Sigmoid colon (tissue), 6 donors: ENCODE measurements at regions not wholly inside any gene's neighbourhood (a gene's known extent, or its start where the extent isn't known, plus 50 kb on each side); places are given as distances from the start of the nearest gene placed in this dataset.

Source experiments
- DNase-seq: peaks from one replicate; pipeline ENCODE4 v3.0.0-alpha.2; 2019
- H3K27ac ChIP-seq, 4 donors: fragments of 200-600 bp; sonication (generic); one replicate each; pipeline ENCODE4 v1.5.1; 2016 to 2019; ENCODE audit warnings: mild to moderate bottlenecking in 1 of 4
- H3K27me3 ChIP-seq, 3 donors: fragments of 200-600 bp; sonication (generic); one replicate each; pipeline ENCODE4 v1.5.1; 2019; ENCODE audit warnings: mild to moderate bottlenecking in 1 of 3
- H3K36me3 ChIP-seq, 4 donors: fragments of 200-600 bp; sonication (generic); one replicate each; pipeline ENCODE4 v1.5.1; 2016 to 2019
- H3K4me1 ChIP-seq, 4 donors: fragments of 200-600 bp; sonication (generic); one replicate each; pipeline ENCODE4 v1.5.1; 2017 to 2019
- H3K4me3 ChIP-seq, 4 donors: fragments of 200-600 bp; sonication (generic); one replicate each; pipeline ENCODE4 v1.5.1; 2017 to 2019; ENCODE audit warnings: mild to moderate bottlenecking in 2 of 4, moderate library complexity in 1 of 4
- H3K9me3 ChIP-seq, 4 donors: fragments of 200-600 bp in 3 of 4; sonication (generic) in 3 of 4; one replicate each; pipeline versions ENCODE4 v1.5.1 to v1.6.1; 2013 to 2019
- CTCF ChIP-seq, 4 experiments: fragments of 450-650 bp in 3 of 4; fragments of 200-600 bp in 1 of 4; IDR thresholded peaks; one replicate each; pipeline ENCODE4 v1.5.1; 2016 to 2019; ENCODE audit warnings: antibody characterized with exemption in 4 of 4, mild to moderate bottlenecking in 3 of 4, moderate library complexity in 2 of 4
- EP300 ChIP-seq, 4 donors: sonication (generic); formaldehyde crosslinking; IDR thresholded peaks; one replicate each; pipeline ENCODE4 v1.6.1; 2017; ENCODE audit warnings: antibody characterized with exemption in 4 of 4
- POLR2A ChIP-seq, 2 donors: fragments of 450-650 bp; IDR thresholded peaks; one replicate each; pipeline ENCODE4 v1.6.1; 2016; ENCODE audit warnings: antibody characterized with exemption in 2 of 2, mild to moderate bottlenecking in 2 of 2, moderate library complexity in 2 of 2
- POLR2AphosphoS5 ChIP-seq, 4 donors: sonication (generic); formaldehyde crosslinking; IDR thresholded peaks; one replicate each; pipeline ENCODE4 v1.6.1; 2017; ENCODE audit warnings: antibody characterized with exemption in 4 of 4
- WGBS, 2 donors: extraction: QIAGEN DNeasy Blood & Tissue Kit; methylation state at CpG; one replicate each; pipeline ENCODE4 v1.1.7; 2013; 5-methylcytosine and 5-hydroxymethylcytosine counted together
- intact Hi-C: fragments of 100-400 bp; cut with DNase I; formaldehyde crosslinking; loops from one replicate; pipeline ENCODE4 v1.15.1; 2023
- donor health status: healthy with polysubstance abuse.
- donor health status: healthy.

DNA sequence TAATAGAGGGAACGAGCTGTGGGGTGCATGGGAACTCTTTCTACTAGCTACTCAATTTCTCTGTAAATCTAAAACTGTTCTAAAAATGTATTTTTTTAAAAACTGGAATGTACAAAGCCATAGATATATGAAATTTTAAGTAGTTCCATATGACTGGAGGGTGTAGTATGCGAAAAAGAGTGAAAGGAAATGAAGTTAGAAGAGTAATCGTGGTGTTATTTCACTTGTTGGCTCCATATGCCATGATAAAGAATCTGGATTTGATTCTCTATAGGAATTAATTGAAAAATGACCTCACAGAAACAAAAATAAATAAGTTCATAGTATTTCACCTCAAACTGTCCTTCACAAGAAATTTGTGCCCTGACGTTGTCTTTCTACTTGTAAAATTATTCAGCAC, 500.2 kb downstream of the TENT5A start:
- no peak for TF ChIP-seq POLR2A (IDR thresholded peaks at IDR 0.05)
- TF ChIP-seq EP300 (IDR thresholded peaks at IDR 0.05): no peak
- TF ChIP-seq CTCF (IDR thresholded peaks at IDR 0.05): no peak
- no peak for TF ChIP-seq POLR2AphosphoS5 (IDR thresholded peaks at IDR 0.05)
- Histone ChIP-seq H3K36me3 (no peaks in the 10 kb centered on the region), H3K27ac (no peak overlapping the region), H3K27me3 (no peaks in the 10 kb centered on the region), H3K9me3 (no peaks in the 10 kb centered on the region), H3K4me3 (no peak overlapping the region), H3K4me1 (no peaks in the 10 kb centered on the region)
- no peak for DNase-seq
- intact Hi-C loops: no loop called here
- 80 to 81% methylated on average over 4 of the region's 4 CpGs for whole genome bisulfite sequencing, 2 donors

DNA sequence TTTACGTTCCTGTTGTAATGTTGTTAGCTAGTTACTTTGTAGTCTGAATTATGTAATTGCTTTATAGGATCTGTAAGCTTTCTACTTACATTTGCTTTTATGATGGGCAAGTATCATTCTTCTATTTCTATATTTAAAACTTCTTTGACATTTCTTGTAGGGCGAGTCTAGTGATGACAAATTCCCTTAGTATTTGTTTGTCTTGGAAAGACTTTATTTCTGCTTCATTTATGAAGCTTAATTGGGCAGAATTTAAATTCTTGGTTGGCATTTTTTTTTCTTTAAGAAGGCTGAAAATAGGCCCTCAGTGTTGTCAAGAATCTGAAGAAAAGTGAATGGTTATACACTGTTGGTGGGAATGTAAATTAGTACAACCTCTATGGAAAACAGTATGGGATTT, 506.3 kb downstream of the TENT5A start:
- H3K4me1 ChIP-seq: no peaks in the 10 kb centered on the region
- no peak for DNase-seq
- no peaks in the 10 kb centered on the region for H3K36me3 ChIP-seq
- TF ChIP-seq POLR2A (IDR thresholded peaks at IDR 0.05): no peak
- no peak for TF ChIP-seq POLR2AphosphoS5 (IDR thresholded peaks at IDR 0.05)
- no peak for TF ChIP-seq EP300 (IDR thresholded peaks at IDR 0.05)
- no peak for TF ChIP-seq CTCF (IDR thresholded peaks at IDR 0.05)
- no peaks in the 10 kb centered on the region for H3K27me3 ChIP-seq
- no peak overlapping the region for H3K4me3 ChIP-seq
- H3K9me3 ChIP-seq: no peaks in the 10 kb centered on the region
- H3K27ac ChIP-seq: no peak overlapping the region
- intact Hi-C loops: no loop called here
- 25 to 79% methylated on average over 2 of the region's 2 CpGs for WGBS, 2 donors

- DNase-seq: no peak
- Histone ChIP-seq H3K27ac (no peak overlapping the region), H3K4me3 (no peak overlapping the region), H3K36me3 (no peaks in the 10 kb centered on the region), H3K27me3 (no peaks in the 10 kb centered on the region), H3K4me1 (no peaks in the 10 kb centered on the region), H3K9me3 (no peaks in the 10 kb centered on the region)
- WGBS, 2 donors: 90 to 91% methylated on average over 1 of the region's 1 CpG
- intact Hi-C loops: no loop called here
- TF ChIP-seq POLR2A (IDR thresholded peaks at IDR 0.05) (no peak), POLR2AphosphoS5 (IDR thresholded peaks at IDR 0.05) (no peak), EP300 (IDR thresholded peaks at IDR 0.05) (no peak)
Observed at GRCh38 chr6:81242624-81243023, 509.9 kb downstream of the TENT5A start.

DNA sequence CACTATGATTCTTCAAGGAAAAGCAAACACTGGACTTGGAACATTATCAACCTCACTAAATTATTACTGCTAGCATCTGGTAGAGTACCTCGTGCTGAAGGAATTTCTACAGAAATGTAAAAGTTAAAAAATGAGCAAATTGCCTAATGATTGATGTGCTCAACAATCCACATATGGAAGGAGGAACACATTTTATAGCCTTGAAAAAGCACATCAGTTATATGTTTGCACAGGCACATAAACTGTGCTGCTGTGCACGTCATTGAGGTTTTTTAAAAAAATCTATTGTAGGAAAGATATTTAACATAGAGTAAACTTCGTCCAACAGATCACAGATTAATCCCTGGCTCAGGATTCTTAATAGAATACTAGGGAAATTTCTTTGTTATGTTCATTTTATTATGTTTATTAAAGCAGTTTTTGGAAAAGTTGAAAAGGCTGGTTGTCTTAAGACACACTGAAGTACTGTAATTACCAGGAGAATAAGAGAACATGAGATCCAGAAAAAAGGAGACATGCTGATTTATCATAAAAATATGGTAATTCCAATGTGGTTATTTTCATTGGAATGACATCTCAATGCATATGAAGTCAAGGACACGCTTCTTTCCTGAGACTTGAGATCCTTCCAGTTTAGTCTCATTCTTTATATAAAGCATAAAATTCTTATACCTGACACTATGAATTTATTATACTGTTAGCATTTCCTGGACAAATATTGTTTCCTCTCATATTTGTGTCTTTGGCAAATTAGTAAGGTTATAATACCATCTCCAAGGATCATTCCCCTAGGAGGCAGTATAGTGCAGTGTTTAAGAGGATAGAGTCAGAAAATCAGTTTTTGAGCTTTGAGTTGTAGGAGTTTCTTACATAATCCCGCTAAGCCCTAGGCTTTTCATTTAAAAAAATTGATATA, 511.1 kb downstream of the TENT5A start:
- 12 to 37% methylated on average over 5 of the region's 5 CpGs for WGBS, 2 donors
- intact Hi-C loops: loop anchor here (1.0 kb wide), 1 partner anchor 513 kb away; no protein-coding TSS in a partner anchor
- H3K4me3 ChIP-seq: no peak overlapping the region
- no peaks in the 10 kb centered on the region for H3K27me3 ChIP-seq
- TF ChIP-seq CTCF (IDR thresholded peaks at IDR 0.05): peak; percentile 8 to 37 (median 30)
- no peak for TF ChIP-seq POLR2A (IDR thresholded peaks at IDR 0.05)
- H3K9me3 ChIP-seq: no peaks in the 10 kb centered on the region
- no peak overlapping the region for H3K27ac ChIP-seq
- no peaks in the 10 kb centered on the region for H3K4me1 ChIP-seq
- DNase-seq: no peak
- H3K36me3 ChIP-seq: no peaks in the 10 kb centered on the region

DNA sequence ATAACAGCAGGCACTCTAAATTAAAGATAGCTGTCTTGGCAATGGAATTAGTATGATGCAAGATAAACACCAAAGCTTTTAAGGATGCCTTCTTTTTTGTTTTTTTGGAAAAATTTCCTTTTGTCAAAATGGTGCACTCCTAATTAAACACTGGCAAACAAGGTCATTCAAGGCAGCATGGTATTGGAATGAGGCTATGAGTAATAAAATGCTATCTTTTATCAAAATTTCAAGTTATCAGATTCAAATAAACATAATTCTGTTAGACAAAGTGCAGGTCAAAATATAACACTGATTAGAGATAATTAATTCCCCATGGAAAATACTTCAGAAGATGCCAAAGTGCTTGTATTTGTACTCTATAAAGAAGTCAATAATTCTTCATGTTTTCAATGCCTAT, 514.1 kb downstream of the TENT5A start:
- Histone ChIP-seq H3K27ac (no peak overlapping the region), H3K27me3 (no peaks in the 10 kb centered on the region), H3K36me3 (no peaks in the 10 kb centered on the region), H3K4me3 (no peak overlapping the region), H3K4me1 (no peaks in the 10 kb centered on the region), H3K9me3 (no peaks in the 10 kb centered on the region)
- intact Hi-C loops: no loop called here
- no peak for DNase-seq
- no peak for TF ChIP-seq CTCF (IDR thresholded peaks at IDR 0.05)
- TF ChIP-seq POLR2A (IDR thresholded peaks at IDR 0.05): no peak
- no peak for TF ChIP-seq EP300 (IDR thresholded peaks at IDR 0.05)
- no peak for TF ChIP-seq POLR2AphosphoS5 (IDR thresholded peaks at IDR 0.05)
